ENCODE measurements at regions not wholly inside any gene's neighbourhood (a gene's known extent, or its start where the extent isn't known, plus 50 kb on each side); places are given as distances from the start of the nearest gene placed in this dataset.
"Not testable (repeated sequence)": the region's sequence is repeated elsewhere in the genome, so short reads cannot be mapped to it uniquely, and the experiment has no call there.

- Mint-ChIP-seq H3K4me1 (peaks cover 5% of the 10 kb centered on the region), H3K4me3 (no peak overlapping the region), H3K27ac (no peak overlapping the region), H3K36me3 (ENCODE audit: low read depth) (no peaks in the 10 kb centered on the region), H3K9me3 (no peaks in the 10 kb centered on the region), H3K27me3 (no peaks in the 10 kb centered on the region)
- CTCF ChIA-PET, result no interaction called here
- DNase-seq, result no peak
- intact Hi-C loops (cut with micrococcal nuclease), result no loop called here
- no peak for TF ChIP-seq CTCF (IDR thresholded peaks at IDR 0.05)
- no peak for ATAC-seq (ENCODE audit: low read depth)
- POLR2A ChIA-PET, result no interaction called here
These were observed 109.1 kb upstream of the DNAJC10 start for GRCh38 chr2:182606728-182607681.

DNA sequence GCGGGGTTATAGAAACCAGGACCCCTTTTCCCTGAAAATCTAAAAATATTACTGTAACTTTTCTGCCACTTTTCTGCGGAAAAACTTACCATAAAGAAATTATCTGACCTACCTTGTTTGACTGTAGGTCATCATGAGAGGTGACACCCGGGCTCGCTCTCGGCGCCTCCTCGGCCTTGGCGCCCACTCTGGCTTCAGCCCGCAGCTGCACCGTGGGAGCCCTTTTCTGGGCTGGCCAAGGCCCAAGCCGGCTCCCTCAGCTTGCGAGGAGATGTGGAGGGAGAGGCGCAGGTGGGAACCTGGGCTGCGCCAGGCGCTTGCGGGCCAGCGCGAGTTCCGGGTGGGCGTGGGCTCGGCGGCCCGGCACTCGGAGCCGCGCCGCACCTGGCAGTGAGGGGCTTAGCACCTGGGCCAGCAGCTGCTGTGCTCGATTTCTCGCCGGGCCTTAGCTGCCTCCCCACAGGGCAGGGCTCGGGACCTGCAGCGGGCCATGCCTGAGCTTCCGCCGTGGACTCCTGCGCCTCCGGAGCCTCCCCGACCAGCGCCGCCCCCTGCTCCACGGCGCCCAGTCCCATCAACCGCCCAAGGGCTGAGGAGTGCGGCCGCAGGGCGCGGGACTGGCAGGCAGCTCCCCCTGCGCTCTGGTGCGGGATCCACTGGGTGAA, 107.7 kb upstream of the DNAJC10 start:
- ChIA-PET CTCF (no interaction called here), POLR2A (no interaction called here)
- TF ChIP-seq CTCF (IDR thresholded peaks at IDR 0.05), result no peak
- no peak for ATAC-seq (ENCODE audit: low read depth)
- Mint-ChIP-seq H3K36me3 (ENCODE audit: low read depth) (no peaks in the 10 kb centered on the region), H3K4me3 (no peak overlapping the region), H3K4me1 (peaks cover 5% of the 10 kb centered on the region), H3K27me3 (no peaks in the 10 kb centered on the region), H3K27ac (no peak overlapping the region), H3K9me3 (no peaks in the 10 kb centered on the region)
- no peak for DNase-seq
- intact Hi-C loops (cut with micrococcal nuclease), result no loop called here

DNA sequence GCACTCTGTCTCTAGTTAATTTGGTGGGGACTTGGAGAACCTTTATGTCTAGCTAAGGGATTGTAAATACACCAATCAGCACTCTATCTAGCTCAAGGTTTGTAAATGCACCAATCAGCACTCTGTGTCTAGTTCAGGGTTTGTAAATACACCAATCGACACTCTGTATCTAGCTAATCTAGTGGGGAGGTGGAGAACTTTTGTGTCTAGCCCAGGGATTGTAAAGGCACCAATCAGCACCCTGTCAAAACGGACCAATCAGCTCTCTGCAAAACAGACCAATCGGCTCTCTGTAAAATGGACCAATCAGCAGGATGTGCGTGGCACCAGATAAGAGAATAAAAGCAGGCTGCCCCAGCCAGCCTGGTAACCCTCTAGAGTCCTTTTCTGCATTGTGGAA, 107.1 kb upstream of the DNAJC10 start:
- H3K4me1 Mint-ChIP-seq; POLR2A ChIA-PET; H3K27me3 Mint-ChIP-seq; H3K9me3 Mint-ChIP-seq; intact Hi-C loops (cut with micrococcal nuclease); H3K36me3 Mint-ChIP-seq (ENCODE audit: low read depth); H3K27ac Mint-ChIP-seq; H3K4me3 Mint-ChIP-seq; DNase-seq; ATAC-seq (ENCODE audit: low read depth); CTCF ChIA-PET: not testable (repeated sequence)

DNA sequence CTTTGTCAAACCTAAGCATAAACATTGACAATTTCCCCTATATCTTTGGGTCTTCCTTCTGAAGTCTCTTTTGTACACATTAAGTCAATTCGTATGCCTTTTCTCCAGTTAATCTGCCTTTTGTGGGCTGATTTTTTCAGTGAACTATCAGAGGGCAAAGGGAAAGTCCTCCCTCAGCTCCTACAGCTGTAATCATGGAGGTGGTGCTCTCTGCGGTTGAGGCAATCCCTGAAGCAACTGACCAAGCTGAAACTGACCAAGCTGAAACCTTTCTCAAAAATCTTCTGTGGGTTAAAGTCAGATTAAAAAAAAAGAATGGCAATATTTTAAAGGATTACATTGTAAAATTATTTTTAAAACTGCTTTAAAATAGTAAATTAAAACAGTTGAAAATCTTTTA, 105.8 kb upstream of the DNAJC10 start:
- no peaks in the 10 kb centered on the region for H3K27me3 Mint-ChIP-seq
- peaks cover 5% of the 10 kb centered on the region for H3K4me1 Mint-ChIP-seq
- ChIA-PET POLR2A (no interaction called here), CTCF (no interaction called here)
- H3K27ac Mint-ChIP-seq, result no peak overlapping the region
- no peak for TF ChIP-seq CTCF (IDR thresholded peaks at IDR 0.05)
- no peak for DNase-seq
- H3K36me3 Mint-ChIP-seq (ENCODE audit: low read depth), result no peaks in the 10 kb centered on the region
- H3K4me3 Mint-ChIP-seq, result no peak overlapping the region
- no peak for ATAC-seq (ENCODE audit: low read depth)
- intact Hi-C loops (cut with micrococcal nuclease), result no loop called here
- no peaks in the 10 kb centered on the region for H3K9me3 Mint-ChIP-seq

DNA sequence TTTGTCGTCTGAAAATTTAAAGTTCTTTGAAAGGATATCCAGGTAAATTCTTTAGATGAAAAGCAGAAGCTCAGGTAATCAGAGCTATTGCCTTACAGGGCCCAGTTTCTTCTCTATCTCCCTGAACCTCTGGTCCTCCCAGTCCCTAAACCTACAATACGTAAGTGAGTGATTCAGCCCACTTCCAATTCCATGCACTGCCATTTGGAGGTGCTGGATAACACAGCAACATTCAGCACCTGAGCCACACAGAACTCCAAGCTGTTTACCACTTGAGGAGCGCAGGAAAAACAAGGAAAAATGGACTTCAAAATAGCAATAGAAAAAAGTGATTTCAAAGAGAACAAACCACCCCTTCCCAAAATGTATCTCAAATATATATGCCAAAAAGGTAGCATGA, 105.0 kb upstream of the DNAJC10 start:
- intact Hi-C loops (cut with micrococcal nuclease), result no loop called here

More for the DNA sequence above, 105.0 kb upstream of the DNAJC10 start:
- Mint-ChIP-seq H3K27me3 (no peaks in the 10 kb centered on the region), H3K4me1 (peaks cover 5% of the 10 kb centered on the region), H3K9me3 (no peaks in the 10 kb centered on the region), H3K27ac (no peak overlapping the region), H3K4me3 (no peak overlapping the region), H3K36me3 (ENCODE audit: low read depth) (no peaks in the 10 kb centered on the region)
- TF ChIP-seq CTCF (IDR thresholded peaks at IDR 0.05), result no peak
- ChIA-PET CTCF (no interaction called here), POLR2A (no interaction called here)
- ATAC-seq (ENCODE audit: low read depth), result no peak
- no peak for DNase-seq

Data from activated B cell treated with CpG ODN at 0.5 μM for 24 hours (primary cell).